ENCODE measurements at regions not wholly inside any gene's neighbourhood (a gene's known extent, or its start where the extent isn't known, plus 50 kb on each side); places are given as distances from the start of the nearest gene placed in this dataset.

DNA sequence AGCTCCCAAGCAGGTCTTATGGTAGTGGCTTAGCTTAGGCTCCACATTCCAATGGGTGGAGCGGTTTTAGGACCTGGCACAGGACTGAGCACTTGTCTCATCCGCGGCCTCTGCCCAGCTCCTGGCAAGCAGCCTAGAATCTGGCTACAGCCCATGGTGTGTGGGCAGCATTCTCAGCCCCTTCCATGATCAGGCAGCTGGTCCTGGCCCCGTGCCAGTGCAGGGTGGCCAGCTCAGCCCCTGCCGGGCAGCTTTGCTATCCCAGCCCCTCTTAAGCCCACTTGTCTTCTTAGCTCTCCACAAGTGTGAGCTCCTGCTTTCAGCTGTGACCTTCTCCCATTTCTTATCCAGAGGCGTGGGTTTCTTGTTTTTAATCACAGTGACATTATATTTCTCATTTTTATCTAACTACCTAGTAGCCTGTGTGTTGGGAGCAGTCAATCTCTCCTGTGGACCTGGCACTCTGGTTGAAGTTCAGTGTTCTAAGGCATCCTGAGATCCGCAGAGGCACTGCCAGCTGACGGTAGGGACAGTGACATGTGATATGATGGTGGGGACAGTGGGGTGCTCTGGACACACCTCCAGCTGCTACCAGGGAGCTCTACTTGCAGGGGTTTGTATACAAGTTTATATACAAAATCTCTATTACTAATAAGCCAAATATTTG is 84.5 kb upstream of the PRNP start:
- TF ChIP-seq, protein P1, sequence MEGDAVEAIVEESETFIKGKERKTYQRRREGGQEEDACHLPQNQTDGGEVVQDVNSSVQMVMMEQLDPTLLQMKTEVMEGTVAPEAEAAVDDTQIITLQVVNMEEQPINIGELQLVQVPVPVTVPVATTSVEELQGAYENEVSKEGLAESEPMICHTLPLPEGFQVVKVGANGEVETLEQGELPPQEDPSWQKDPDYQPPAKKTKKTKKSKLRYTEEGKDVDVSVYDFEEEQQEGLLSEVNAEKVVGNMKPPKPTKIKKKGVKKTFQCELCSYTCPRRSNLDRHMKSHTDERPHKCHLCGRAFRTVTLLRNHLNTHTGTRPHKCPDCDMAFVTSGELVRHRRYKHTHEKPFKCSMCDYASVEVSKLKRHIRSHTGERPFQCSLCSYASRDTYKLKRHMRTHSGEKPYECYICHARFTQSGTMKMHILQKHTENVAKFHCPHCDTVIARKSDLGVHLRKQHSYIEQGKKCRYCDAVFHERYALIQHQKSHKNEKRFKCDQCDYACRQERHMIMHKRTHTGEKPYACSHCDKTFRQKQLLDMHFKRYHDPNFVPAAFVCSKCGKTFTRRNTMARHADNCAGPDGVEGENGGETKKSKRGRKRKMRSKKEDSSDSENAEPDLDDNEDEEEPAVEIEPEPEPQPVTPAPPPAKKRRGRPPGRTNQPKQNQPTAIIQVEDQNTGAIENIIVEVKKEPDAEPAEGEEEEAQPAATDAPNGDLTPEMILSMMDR (IDR thresholded peaks at IDR 0.05): no peak
- TF ChIP-seq POLR2A (IDR thresholded peaks at IDR 0.05) (no peak), POLR2AphosphoS5 (IDR thresholded peaks at IDR 0.05) (no peak)
